ENCODE measurements at regions not wholly inside any gene's neighbourhood (a gene's known extent, or its start where the extent isn't known, plus 50 kb on each side); places are given as distances from the start of the nearest gene placed in this dataset.

DNA sequence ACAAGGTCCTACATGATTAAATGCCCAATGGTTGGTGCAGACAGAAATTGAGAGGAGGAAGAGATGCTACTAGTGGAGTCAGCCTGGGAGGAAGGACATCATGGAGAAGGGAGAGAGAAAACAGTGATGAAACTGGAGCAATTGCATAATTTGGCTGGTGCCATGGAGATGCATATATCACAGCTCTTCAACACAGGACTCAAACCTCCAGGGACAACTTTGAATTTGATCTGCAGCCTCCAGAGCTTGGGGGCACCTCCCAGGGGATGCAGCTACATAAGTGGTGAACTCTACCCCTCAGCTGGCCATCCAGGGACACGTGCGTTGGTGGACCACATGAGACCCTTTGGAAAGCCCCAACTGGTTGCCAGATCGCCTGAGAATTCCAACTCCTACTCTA, 80.4 kb downstream of the CTAGE1 start:
- Mint-ChIP-seq H3K4me3 (no peak overlapping the region), H3K27ac (peak overlapping the region in 2 of 3 experiments; percentile 22 to 23), H3K9me3 (no peaks in the 10 kb centered on the region), H3K4me1 (peaks cover 44% of the 10 kb centered on the region), H3K27me3 (ENCODE audit: low read depth) (peaks cover 31% of the 10 kb centered on the region), H3K36me3 (ENCODE audit: low read depth) (no peaks in the 10 kb centered on the region)
- TF ChIP-seq, protein P1, sequence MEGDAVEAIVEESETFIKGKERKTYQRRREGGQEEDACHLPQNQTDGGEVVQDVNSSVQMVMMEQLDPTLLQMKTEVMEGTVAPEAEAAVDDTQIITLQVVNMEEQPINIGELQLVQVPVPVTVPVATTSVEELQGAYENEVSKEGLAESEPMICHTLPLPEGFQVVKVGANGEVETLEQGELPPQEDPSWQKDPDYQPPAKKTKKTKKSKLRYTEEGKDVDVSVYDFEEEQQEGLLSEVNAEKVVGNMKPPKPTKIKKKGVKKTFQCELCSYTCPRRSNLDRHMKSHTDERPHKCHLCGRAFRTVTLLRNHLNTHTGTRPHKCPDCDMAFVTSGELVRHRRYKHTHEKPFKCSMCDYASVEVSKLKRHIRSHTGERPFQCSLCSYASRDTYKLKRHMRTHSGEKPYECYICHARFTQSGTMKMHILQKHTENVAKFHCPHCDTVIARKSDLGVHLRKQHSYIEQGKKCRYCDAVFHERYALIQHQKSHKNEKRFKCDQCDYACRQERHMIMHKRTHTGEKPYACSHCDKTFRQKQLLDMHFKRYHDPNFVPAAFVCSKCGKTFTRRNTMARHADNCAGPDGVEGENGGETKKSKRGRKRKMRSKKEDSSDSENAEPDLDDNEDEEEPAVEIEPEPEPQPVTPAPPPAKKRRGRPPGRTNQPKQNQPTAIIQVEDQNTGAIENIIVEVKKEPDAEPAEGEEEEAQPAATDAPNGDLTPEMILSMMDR (IDR thresholded peaks at IDR 0.05; ENCODE audit: unreplicated experiment in 3 of 3), result no peak

DNA sequence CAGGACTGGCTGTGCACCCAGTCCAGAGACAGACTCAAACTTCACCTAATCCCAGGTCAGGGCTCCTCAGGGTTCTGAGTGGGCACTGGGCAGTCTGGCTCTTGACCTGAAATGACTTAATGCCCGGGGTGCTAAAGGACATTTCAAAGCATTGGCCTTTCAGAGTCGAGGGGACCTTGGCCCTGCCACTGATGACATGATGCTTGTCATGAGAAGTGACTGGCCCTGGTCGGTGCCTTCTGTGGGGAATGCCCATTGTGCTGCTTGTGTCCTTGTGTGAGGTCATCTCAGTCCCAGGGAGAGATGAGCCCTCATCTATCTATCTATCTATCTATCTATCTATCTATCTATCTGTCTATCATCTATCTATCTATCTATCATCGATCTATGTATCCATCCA, 81.3 kb downstream of the CTAGE1 start:
- Mint-ChIP-seq H3K27me3 (ENCODE audit: low read depth) (peaks cover 33% of the 10 kb centered on the region), H3K27ac (peak overlapping the region in 1 of 3 experiments; percentile 23), H3K4me1 (peaks cover 51% of the 10 kb centered on the region), H3K4me3 (no peak overlapping the region), H3K9me3 (no peaks in the 10 kb centered on the region), H3K36me3 (ENCODE audit: low read depth) (no peaks in the 10 kb centered on the region)
- TF ChIP-seq, protein P1 (IDR thresholded peaks at IDR 0.05; ENCODE audit: unreplicated experiment in 3 of 3), result no peak

DNA sequence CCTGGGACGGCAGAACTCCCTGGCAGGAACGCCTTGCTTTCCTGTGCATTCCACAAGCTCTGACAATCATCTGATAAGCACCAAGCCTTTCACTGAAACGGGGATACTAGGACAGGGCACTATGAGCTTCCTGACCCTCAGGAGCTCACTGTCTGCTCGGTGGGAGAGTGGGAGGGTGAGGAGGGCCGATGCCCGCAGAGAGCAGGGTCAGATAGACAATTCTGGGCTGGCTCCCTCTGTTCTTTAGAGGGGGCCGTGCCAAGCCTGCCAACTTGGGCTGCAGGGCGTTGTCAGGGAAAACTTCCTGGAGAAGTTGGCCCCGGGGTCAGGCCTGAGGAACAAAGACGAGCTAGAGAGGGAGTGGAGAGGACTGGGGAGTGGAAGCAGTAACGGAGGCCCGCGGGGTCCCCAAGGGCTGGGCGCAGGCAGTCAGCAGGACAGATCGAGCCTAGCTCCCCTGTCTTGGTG, 82.0 kb downstream of the CTAGE1 start:
- H3K4me1 Mint-ChIP-seq, result peaks cover 53% of the 10 kb centered on the region
- H3K27ac Mint-ChIP-seq, result no peak overlapping the region
- no peaks in the 10 kb centered on the region for H3K36me3 Mint-ChIP-seq (ENCODE audit: low read depth)
- peaks cover 33% of the 10 kb centered on the region for H3K27me3 Mint-ChIP-seq (ENCODE audit: low read depth)
- no peaks in the 10 kb centered on the region for H3K9me3 Mint-ChIP-seq
- TF ChIP-seq, protein P1 (IDR thresholded peaks at IDR 0.05; ENCODE audit: unreplicated experiment in 3 of 3), result no peak
- H3K4me3 Mint-ChIP-seq, result no peak overlapping the region

DNA sequence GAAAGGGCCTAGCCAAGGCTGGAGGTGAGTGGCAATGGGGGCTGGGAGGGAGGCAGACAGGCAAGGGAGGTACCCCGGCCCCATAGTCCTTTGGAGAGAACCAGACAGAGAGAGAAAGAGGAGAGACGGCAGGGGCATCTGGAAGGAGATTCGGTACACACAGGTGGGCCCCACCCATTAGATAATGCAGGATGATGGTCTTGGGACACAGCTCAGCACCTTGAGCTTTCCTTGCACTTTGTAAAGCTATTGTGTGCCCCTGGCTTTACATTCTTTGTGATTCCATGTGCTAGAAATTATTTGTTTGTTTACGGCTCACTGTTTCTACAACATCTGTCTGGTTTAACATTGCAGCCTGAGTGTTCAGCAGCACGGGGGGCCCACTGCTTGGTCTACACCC, 83.1 kb downstream of the CTAGE1 start:
- TF ChIP-seq, protein P1 (IDR thresholded peaks at IDR 0.05; ENCODE audit: unreplicated experiment in 3 of 3), result no peak
- Mint-ChIP-seq H3K4me1 (peaks cover 50% of the 10 kb centered on the region), H3K4me3 (no peak overlapping the region), H3K9me3 (no peaks in the 10 kb centered on the region), H3K27me3 (ENCODE audit: low read depth) (peaks cover 27% of the 10 kb centered on the region), H3K27ac (no peak overlapping the region), H3K36me3 (ENCODE audit: low read depth) (no peaks in the 10 kb centered on the region)

DNA sequence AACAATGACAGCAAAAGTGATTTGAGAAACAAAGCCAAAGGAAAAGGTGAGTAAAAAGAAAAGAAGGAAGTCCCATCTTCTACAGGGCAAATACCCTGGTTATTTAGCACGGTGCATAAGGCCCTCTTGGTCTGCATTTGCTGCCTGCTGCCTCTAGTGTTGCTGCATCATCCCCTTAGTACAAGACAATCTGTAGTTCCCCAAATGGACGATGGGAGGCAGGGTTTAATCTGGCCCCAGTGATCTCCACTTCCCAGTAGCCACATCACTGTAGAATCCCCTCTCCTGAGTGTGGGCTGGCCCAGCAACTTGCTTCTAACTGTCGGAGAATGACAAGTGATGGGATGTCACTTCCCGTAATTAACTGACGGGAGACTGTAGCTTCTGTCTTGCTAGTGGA, 85.1 kb downstream of the CTAGE1 start:
- Mint-ChIP-seq H3K4me3 (no peak overlapping the region), H3K27ac (no peak overlapping the region), H3K27me3 (ENCODE audit: low read depth) (peaks cover 24% of the 10 kb centered on the region), H3K4me1 (peaks cover 37% of the 10 kb centered on the region), H3K36me3 (ENCODE audit: low read depth) (no peaks in the 10 kb centered on the region), H3K9me3 (no peaks in the 10 kb centered on the region)
- TF ChIP-seq, protein P1 (IDR thresholded peaks at IDR 0.05; ENCODE audit: unreplicated experiment in 3 of 3), result no peak

DNA sequence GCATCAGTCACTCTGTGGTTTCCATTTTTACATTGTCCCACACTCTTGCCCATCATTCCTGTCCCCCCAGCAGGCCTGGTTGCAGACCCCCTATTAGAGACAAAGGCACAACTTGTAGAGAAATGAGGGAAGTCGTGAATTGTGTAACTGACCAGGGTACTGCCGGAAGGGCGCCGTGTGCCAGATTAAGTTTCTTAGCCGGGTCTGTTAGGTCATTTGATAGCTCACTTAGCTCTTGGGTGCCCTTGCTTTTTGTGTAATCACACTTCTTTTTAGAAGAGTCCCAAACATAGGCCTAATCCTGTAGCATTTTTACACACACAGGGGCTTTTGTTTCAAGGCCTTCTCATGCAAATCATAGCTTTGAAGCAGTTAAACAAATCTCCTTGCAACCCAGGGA, 87.2 kb downstream of the CTAGE1 start:
- no peak overlapping the region for H3K4me3 Mint-ChIP-seq
- peaks cover 11% of the 10 kb centered on the region for H3K27me3 Mint-ChIP-seq (ENCODE audit: low read depth)
- H3K27ac Mint-ChIP-seq, result peak overlapping the region in 2 of 3 experiments; percentile 37 to 82
- TF ChIP-seq, protein P1 (IDR thresholded peaks at IDR 0.05; ENCODE audit: unreplicated experiment in 3 of 3), result no peak
- H3K9me3 Mint-ChIP-seq, result no peaks in the 10 kb centered on the region
- H3K36me3 Mint-ChIP-seq (ENCODE audit: low read depth), result no peaks in the 10 kb centered on the region
- peaks cover 34% of the 10 kb centered on the region for H3K4me1 Mint-ChIP-seq
